ENCODE measurements at regions not wholly inside any gene's neighbourhood (a gene's known extent, or its start where the extent isn't known, plus 50 kb on each side); places are given as distances from the start of the nearest gene placed in this dataset.

DNA sequence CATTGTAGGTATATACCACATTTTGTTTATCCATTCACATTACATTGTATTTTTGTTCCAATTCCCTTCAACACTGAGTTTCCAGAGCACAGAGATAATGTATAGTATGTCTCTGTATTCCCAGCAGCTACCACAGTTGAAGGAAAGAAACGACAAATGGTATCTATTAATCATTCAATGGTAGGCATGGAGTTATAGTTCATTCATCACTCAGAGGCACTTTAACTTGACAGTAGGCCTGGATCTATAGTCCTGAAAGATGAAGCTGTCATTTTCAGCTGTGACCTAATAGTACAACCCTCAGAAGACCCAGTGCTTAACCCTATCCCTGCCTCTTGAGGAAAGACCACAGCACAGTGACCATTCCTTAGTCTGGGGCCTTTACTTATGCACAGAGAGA is 163.0 kb upstream of the TMTC4 start:
- Histone ChIP-seq H4K20me1 (replicated peaks; ENCODE audit: insufficient read depth) (no peaks in the 10 kb centered on the region), H3K9me2 (ENCODE audit: insufficient read depth) (no peaks in the 10 kb centered on the region), H3K36me3 (ENCODE audit: insufficient read depth) (no peaks in the 10 kb centered on the region), H3K4me3 (no peak overlapping the region), H3K27me3 (ENCODE audit: insufficient read depth) (no peaks in the 10 kb centered on the region), H3K4me2 (no peak overlapping the region), H3K27ac (ENCODE audit: low read depth) (no peak overlapping the region), H3F3A (replicated peaks; ENCODE audit: low read depth) (no peaks in the 10 kb centered on the region), H2AFZ (no peak overlapping the region), H3K4me1 (ENCODE audit: insufficient read depth) (no peaks in the 10 kb centered on the region), H3K79me2 (replicated peaks; ENCODE audit: insufficient read depth) (no peaks in the 10 kb centered on the region)
- Mint-ChIP-seq H3K36me3 (ENCODE audit: low read depth) (no peaks in the 10 kb centered on the region), H3K27ac (no peak overlapping the region), H3K27me3 (ENCODE audit: insufficient read depth, low read depth, poor library complexity) (no peaks in the 10 kb centered on the region), H3K4me1 (peaks cover 10% of the 10 kb centered on the region; the same call in 2 of the 3 replicates), H3K4me3 (no peak overlapping the region), H3K9me3 (no peaks in the 10 kb centered on the region)
- TF ChIP-seq, protein P1, sequence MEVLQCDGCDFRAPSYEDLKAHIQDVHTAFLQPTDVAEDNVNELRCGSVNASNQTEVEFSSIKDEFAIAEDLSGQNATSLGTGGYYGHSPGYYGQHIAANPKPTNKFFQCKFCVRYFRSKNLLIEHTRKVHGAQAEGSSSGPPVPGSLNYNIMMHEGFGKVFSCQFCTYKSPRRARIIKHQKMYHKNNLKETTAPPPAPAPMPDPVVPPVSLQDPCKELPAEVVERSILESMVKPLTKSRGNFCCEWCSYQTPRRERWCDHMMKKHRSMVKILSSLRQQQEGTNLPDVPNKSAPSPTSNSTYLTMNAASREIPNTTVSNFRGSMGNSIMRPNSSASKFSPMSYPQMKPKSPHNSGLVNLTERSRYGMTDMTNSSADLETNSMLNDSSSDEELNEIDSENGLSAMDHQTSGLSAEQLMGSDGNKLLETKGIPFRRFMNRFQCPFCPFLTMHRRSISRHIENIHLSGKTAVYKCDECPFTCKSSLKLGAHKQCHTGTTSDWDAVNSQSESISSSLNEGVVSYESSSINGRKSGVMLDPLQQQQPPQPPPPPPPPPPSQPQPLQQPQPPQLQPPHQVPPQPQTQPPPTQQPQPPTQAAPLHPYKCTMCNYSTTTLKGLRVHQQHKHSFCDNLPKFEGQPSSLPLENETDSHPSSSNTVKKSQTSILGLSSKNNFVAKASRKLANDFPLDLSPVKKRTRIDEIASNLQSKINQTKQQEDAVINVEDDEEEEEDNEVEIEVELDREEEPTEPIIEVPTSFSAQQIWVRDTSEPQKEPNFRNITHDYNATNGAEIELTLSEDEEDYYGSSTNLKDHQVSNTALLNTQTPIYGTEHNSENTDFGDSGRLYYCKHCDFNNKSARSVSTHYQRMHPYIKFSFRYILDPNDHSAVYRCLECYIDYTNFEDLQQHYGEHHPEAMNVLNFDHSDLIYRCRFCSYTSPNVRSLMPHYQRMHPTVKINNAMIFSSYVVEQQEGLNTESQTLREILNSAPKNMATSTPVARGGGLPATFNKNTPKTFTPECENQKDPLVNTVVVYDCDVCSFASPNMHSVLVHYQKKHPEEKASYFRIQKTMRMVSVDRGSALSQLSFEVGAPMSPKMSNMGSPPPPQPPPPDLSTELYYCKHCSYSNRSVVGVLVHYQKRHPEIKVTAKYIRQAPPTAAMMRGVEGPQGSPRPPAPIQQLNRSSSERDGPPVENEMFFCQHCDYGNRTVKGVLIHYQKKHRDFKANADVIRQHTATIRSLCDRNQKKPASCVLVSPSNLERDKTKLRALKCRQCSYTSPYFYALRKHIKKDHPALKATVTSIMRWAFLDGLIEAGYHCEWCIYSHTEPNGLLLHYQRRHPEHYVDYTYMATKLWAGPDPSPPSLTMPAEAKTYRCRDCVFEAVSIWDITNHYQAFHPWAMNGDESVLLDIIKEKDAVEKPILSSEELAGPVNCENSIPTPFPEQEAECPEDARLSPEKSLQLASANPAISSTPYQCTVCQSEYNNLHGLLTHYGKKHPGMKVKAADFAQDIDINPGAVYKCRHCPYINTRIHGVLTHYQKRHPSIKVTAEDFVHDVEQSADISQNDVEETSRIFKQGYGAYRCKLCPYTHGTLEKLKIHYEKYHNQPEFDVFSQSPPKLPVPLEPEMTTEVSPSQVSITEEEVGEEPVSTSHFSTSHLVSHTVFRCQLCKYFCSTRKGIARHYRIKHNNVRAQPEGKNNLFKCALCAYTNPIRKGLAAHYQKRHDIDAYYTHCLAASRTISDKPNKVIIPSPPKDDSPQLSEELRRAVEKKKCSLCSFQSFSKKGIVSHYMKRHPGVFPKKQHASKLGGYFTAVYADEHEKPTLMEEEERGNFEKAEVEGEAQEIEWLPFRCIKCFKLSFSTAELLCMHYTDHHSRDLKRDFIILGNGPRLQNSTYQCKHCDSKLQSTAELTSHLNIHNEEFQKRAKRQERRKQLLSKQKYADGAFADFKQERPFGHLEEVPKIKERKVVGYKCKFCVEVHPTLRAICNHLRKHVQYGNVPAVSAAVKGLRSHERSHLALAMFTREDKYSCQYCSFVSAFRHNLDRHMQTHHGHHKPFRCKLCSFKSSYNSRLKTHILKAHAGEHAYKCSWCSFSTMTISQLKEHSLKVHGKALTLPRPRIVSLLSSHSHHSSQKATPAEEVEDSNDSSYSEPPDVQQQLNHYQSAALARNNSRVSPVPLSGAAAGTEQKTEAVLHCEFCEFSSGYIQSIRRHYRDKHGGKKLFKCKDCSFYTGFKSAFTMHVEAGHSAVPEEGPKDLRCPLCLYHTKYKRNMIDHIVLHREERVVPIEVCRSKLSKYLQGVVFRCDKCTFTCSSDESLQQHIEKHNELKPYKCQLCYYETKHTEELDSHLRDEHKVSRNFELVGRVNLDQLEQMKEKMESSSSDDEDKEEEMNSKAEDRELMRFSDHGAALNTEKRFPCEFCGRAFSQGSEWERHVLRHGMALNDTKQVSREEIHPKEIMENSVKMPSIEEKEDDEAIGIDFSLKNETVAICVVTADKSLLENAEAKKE (CRISPR knock-in tag; IDR thresholded peaks at IDR 0.05) = no peak
- no peak for TF ChIP-seq NANOG (IDR thresholded peaks at IDR 0.05; ENCODE audit: borderline replicate concordance)
- TF ChIP-seq, protein P2, sequence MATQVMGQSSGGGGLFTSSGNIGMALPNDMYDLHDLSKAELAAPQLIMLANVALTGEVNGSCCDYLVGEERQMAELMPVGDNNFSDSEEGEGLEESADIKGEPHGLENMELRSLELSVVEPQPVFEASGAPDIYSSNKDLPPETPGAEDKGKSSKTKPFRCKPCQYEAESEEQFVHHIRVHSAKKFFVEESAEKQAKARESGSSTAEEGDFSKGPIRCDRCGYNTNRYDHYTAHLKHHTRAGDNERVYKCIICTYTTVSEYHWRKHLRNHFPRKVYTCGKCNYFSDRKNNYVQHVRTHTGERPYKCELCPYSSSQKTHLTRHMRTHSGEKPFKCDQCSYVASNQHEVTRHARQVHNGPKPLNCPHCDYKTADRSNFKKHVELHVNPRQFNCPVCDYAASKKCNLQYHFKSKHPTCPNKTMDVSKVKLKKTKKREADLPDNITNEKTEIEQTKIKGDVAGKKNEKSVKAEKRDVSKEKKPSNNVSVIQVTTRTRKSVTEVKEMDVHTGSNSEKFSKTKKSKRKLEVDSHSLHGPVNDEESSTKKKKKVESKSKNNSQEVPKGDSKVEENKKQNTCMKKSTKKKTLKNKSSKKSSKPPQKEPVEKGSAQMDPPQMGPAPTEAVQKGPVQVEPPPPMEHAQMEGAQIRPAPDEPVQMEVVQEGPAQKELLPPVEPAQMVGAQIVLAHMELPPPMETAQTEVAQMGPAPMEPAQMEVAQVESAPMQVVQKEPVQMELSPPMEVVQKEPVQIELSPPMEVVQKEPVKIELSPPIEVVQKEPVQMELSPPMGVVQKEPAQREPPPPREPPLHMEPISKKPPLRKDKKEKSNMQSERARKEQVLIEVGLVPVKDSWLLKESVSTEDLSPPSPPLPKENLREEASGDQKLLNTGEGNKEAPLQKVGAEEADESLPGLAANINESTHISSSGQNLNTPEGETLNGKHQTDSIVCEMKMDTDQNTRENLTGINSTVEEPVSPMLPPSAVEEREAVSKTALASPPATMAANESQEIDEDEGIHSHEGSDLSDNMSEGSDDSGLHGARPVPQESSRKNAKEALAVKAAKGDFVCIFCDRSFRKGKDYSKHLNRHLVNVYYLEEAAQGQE (IDR thresholded peaks at IDR 0.05; ENCODE audit: unreplicated experiment) = no peak
- no peak for TF ChIP-seq ZNF331 (CRISPR knock-in tag; IDR thresholded peaks at IDR 0.05; ENCODE audit: low read depth)
- no peak for TF ChIP-seq JUNB (IDR thresholded peaks at IDR 0.05; ENCODE audit: unreplicated experiment)
- TF ChIP-seq POLR2AphosphoS5 (IDR thresholded peaks at IDR 0.05; ENCODE audit: low read depth) = no peak
- TF ChIP-seq EZH2 (IDR thresholded peaks at IDR 0.05; ENCODE audit: low read depth, unreplicated experiment) = no peak
- TF ChIP-seq CREB1 (CRISPR knock-in tag; IDR thresholded peaks at IDR 0.05; ENCODE audit: low read depth) = no peak
- no peak for TF ChIP-seq ZNF114 (CRISPR knock-in tag; IDR thresholded peaks at IDR 0.05)
- TF ChIP-seq, protein P3, sequence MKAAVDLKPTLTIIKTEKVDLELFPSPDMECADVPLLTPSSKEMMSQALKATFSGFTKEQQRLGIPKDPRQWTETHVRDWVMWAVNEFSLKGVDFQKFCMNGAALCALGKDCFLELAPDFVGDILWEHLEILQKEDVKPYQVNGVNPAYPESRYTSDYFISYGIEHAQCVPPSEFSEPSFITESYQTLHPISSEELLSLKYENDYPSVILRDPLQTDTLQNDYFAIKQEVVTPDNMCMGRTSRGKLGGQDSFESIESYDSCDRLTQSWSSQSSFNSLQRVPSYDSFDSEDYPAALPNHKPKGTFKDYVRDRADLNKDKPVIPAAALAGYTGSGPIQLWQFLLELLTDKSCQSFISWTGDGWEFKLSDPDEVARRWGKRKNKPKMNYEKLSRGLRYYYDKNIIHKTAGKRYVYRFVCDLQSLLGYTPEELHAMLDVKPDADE (IDR thresholded peaks at IDR 0.05) = no peak
- no peak for TF ChIP-seq EZH2phosphoT487 (IDR thresholded peaks at IDR 0.05; ENCODE audit: unreplicated experiment)
- no peak for TF ChIP-seq STAT1 (IDR thresholded peaks at IDR 0.05; ENCODE audit: unreplicated experiment)
- TF ChIP-seq, protein P4, sequence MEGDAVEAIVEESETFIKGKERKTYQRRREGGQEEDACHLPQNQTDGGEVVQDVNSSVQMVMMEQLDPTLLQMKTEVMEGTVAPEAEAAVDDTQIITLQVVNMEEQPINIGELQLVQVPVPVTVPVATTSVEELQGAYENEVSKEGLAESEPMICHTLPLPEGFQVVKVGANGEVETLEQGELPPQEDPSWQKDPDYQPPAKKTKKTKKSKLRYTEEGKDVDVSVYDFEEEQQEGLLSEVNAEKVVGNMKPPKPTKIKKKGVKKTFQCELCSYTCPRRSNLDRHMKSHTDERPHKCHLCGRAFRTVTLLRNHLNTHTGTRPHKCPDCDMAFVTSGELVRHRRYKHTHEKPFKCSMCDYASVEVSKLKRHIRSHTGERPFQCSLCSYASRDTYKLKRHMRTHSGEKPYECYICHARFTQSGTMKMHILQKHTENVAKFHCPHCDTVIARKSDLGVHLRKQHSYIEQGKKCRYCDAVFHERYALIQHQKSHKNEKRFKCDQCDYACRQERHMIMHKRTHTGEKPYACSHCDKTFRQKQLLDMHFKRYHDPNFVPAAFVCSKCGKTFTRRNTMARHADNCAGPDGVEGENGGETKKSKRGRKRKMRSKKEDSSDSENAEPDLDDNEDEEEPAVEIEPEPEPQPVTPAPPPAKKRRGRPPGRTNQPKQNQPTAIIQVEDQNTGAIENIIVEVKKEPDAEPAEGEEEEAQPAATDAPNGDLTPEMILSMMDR (conservative IDR thresholded peaks at IDR 0.05; ENCODE audit: low read depth in 2 of 2) = no peak
- ATAC-seq (peak; percentile 26; the same call in 1 of the 3 replicates), DNase-seq (ENCODE audit: low spot score) (no peak)

Data from GM23338 (cell line).